ENCODE measurements at regions not wholly inside any gene's neighbourhood (a gene's known extent, or its start where the extent isn't known, plus 50 kb on each side); places are given as distances from the start of the nearest gene placed in this dataset.

DNA sequence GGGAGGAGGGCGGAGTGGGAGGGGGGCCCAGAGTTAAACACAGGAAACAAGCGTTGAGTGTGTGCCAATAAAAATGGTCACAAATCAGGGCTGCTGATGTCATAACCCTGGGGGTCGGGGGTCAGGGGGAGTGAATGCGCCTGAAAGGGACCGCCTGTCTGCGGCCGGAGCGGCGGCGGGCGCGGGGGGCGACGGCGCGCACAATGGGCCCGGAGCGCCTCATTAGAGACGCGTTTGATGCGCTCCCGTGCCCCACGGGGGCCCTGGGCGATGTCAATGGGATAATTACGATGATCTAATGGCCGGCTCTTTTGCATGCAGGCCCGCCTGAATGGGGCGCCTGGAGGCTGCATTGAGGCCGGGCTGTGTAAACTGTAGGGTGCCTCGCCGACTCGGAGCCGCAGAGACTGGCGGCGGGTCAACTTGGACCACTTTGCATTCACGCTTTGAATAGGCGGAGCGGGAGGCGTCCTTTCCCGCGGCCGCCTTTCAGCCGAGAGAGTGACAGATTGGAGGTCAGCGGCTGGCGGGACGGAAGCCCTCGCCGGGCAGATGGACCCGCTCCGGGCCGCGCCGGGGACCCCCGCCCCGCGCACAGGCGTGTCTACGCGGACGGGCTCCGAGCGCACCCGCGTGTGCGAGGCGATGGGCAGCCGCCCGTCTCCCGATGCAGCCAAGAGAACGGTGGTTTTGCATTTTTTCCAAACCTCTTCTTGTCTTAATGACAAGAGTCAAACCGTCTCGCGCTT, 296.1 kb downstream of the TFAP2C start:
- intact Hi-C loops (cut with DNase I; ENCODE audit: low total_unique reads) = loop anchor here (10.0 kb wide), 1 partner anchor 1180 kb away; no protein-coding TSS in a partner anchor
- Histone ChIP-seq H3K4me3 (peak overlapping the region in 2 of 3 donors; percentile 51 to 59), H3K4me1 (no peaks in the 10 kb centered on the region), H3K27me3 (peaks cover 0 to 54% of the 10 kb centered on the region in 2 donors), H3K36me3 (no peaks in the 10 kb centered on the region), H3K9me3 (no peaks in the 10 kb centered on the region), H3K27ac (no peak overlapping the region)
- TF ChIP-seq, protein P1, sequence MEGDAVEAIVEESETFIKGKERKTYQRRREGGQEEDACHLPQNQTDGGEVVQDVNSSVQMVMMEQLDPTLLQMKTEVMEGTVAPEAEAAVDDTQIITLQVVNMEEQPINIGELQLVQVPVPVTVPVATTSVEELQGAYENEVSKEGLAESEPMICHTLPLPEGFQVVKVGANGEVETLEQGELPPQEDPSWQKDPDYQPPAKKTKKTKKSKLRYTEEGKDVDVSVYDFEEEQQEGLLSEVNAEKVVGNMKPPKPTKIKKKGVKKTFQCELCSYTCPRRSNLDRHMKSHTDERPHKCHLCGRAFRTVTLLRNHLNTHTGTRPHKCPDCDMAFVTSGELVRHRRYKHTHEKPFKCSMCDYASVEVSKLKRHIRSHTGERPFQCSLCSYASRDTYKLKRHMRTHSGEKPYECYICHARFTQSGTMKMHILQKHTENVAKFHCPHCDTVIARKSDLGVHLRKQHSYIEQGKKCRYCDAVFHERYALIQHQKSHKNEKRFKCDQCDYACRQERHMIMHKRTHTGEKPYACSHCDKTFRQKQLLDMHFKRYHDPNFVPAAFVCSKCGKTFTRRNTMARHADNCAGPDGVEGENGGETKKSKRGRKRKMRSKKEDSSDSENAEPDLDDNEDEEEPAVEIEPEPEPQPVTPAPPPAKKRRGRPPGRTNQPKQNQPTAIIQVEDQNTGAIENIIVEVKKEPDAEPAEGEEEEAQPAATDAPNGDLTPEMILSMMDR (IDR thresholded peaks at IDR 0.05) = no peak
- TF ChIP-seq POLR2AphosphoS5 (IDR thresholded peaks at IDR 0.05) (no peak), POLR2A (IDR thresholded peaks at IDR 0.05) (no peak)
- DNase-seq (ENCODE audit: low spot score in 2 of 2) = no peak

DNA sequence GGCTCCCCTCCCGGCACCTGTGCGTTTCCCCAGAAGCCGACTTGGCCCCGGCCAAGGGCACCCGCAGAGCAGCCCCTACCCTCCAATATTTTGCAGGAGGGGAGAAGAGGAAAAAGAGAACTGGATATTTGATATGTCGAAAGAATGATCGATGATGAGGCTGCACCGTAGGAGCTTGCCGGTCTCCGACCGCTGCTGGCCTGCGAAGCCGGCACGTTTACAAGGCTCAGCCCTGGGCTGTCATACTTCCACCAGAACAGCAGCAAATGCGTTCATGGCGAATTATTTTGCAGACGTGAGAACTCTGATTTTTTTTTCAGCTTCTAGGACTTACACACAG, 296.7 kb downstream of the TFAP2C start:
- intact Hi-C loops (cut with DNase I; ENCODE audit: low total_unique reads) = loop anchor here (10.0 kb wide), 1 partner anchor 1179 kb away; no protein-coding TSS in a partner anchor
- no peaks in the 10 kb centered on the region for H3K9me3 ChIP-seq
- peaks cover 0 to 54% of the 10 kb centered on the region in 2 donors for H3K27me3 ChIP-seq
- no peaks in the 10 kb centered on the region for H3K4me1 ChIP-seq
- no peak for DNase-seq (ENCODE audit: low spot score in 2 of 2)
- no peaks in the 10 kb centered on the region for H3K36me3 ChIP-seq
- peak overlapping the region in 2 of 3 donors; percentile 51 to 59 for H3K4me3 ChIP-seq
- no peak overlapping the region for H3K27ac ChIP-seq
- TF ChIP-seq POLR2AphosphoS5 (IDR thresholded peaks at IDR 0.05) (no peak), POLR2A (IDR thresholded peaks at IDR 0.05) (no peak)
- TF ChIP-seq, protein P1 (IDR thresholded peaks at IDR 0.05) = no peak

DNA sequence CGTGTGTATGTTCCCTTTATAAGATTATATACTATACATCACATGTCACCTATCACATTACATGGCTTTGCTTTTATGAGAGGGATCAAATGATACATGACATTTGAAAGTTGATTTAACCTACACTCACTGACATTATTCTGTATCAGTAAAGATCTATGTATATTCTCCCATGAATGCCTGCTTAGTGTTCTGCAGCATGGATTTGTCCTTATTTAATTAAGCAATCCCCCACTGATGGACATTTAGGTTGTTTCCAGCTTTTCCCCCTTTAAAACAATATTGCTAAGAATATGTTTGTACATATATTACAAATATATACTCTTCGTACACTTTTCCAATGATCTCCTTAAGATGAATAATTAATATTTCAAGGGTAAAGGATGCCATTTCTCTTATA, 297.4 kb downstream of the TFAP2C start:
- H3K4me3 ChIP-seq = no peak overlapping the region
- no peaks in the 10 kb centered on the region for H3K9me3 ChIP-seq
- TF ChIP-seq POLR2AphosphoS5 (IDR thresholded peaks at IDR 0.05) = no peak
- TF ChIP-seq, protein P1 (IDR thresholded peaks at IDR 0.05) = no peak
- no peak for TF ChIP-seq POLR2A (IDR thresholded peaks at IDR 0.05)
- H3K27me3 ChIP-seq = peaks cover 0 to 54% of the 10 kb centered on the region in 2 donors
- H3K36me3 ChIP-seq = no peaks in the 10 kb centered on the region
- no peaks in the 10 kb centered on the region for H3K4me1 ChIP-seq
- DNase-seq (ENCODE audit: low spot score in 2 of 2) = no peak
- intact Hi-C loops (cut with DNase I; ENCODE audit: low total_unique reads) = loop anchor here (10.0 kb wide), 1 partner anchor 1178 kb away; no protein-coding TSS in a partner anchor
- no peak overlapping the region for H3K27ac ChIP-seq

DNA sequence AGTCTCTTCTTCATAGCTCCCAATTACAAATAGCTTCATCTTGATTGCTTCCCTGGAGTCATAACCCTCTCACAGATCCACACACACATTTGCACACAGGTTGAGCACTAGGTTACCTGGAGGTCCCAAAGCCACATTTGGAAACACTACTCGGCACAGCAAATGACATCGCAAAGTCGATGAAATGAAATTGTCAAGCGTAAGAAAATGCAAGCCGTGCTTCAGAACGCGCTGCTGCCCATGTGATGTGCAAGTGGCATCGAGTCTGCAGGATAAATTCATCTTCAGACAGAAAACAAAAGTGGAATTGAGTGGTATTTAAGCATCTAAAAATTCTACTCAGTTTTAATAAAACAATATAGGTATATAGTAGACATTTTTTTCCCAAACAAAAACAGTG, 298.0 kb downstream of the TFAP2C start:
- Histone ChIP-seq H3K4me1 (no peaks in the 10 kb centered on the region), H3K36me3 (no peaks in the 10 kb centered on the region), H3K9me3 (no peaks in the 10 kb centered on the region), H3K4me3 (no peak overlapping the region), H3K27me3 (peaks cover 0 to 54% of the 10 kb centered on the region in 2 donors), H3K27ac (no peak overlapping the region)
- intact Hi-C loops (cut with DNase I; ENCODE audit: low total_unique reads) = loop anchor here (10.0 kb wide), 1 partner anchor 1178 kb away; no protein-coding TSS in a partner anchor
- TF ChIP-seq, protein P1 (IDR thresholded peaks at IDR 0.05) = no peak
- no peak for TF ChIP-seq POLR2AphosphoS5 (IDR thresholded peaks at IDR 0.05)
- no peak for TF ChIP-seq POLR2A (IDR thresholded peaks at IDR 0.05)
- no peak for DNase-seq (ENCODE audit: low spot score in 2 of 2)

DNA sequence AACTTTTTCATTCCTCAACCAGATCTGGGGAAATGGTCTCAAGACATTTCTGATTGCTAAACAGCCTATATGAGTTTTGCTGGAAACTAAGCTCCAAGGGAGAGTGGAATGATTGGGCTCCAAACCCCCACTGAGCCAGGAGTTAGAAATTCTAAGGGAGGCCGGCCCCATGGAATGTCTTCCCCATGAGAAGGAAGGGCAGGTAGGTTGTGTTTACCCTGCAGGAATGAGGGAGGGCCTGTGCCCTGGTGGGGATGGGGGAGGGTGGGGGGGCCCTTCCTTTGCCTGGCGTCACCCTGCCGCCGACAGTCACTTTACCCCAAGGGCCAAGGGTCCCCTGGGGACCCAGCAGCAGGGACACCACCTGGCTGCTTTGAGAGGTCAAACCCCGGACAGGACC, 298.9 kb downstream of the TFAP2C start:
- TF ChIP-seq POLR2AphosphoS5 (IDR thresholded peaks at IDR 0.05) = no peak
- TF ChIP-seq, protein P1 (IDR thresholded peaks at IDR 0.05) = no peak
- Histone ChIP-seq H3K27me3 (peaks cover 0 to 54% of the 10 kb centered on the region in 2 donors), H3K27ac (no peak overlapping the region), H3K36me3 (no peaks in the 10 kb centered on the region), H3K9me3 (no peaks in the 10 kb centered on the region), H3K4me3 (no peak overlapping the region), H3K4me1 (no peaks in the 10 kb centered on the region)
- DNase-seq (ENCODE audit: low spot score in 2 of 2) = no peak
- intact Hi-C loops (cut with DNase I; ENCODE audit: low total_unique reads) = loop anchor here (10.0 kb wide), 1 partner anchor 1177 kb away; no protein-coding TSS in a partner anchor
